Mesenchymal stem cell (in vitro differentiated cells and primary cell): ENCODE measurements at regions not wholly inside any gene's neighbourhood (a gene's known extent, or its start where the extent isn't known, plus 50 kb on each side); places are given as distances from the start of the nearest gene placed in this dataset.
"Not testable (repeated sequence)": the region's sequence is repeated elsewhere in the genome, so short reads cannot be mapped to it uniquely, and the experiment has no call there.

Experiments used
- DNase-seq: peaks from one replicate; pipeline ENCODE4 v3.0.0-alpha.2; 2013
- H2AFZ ChIP-seq: one replicate; pipeline ENCODE4 v1.6.1; 2013; ENCODE audit warnings: low read depth, mild to moderate bottlenecking, control low read depth, inconsistent platforms, low read length, moderate library complexity
- H2AK5ac ChIP-seq: 2 replicates; pipeline ENCODE4 v1.6.1; 2013; ENCODE audit warnings: low read length, moderate library complexity, mild to moderate bottlenecking, inconsistent platforms; ENCODE audit not compliant: severe bottlenecking
- H2BK120ac ChIP-seq: one replicate; pipeline ENCODE4 v1.6.1; 2013; ENCODE audit warnings: low read depth, mild to moderate bottlenecking, inconsistent platforms, low read length, moderate library complexity
- H2BK12ac ChIP-seq, 2 experiments: one replicate each; pipeline ENCODE4 v1.6.1; 2013; ENCODE audit warnings: inconsistent platforms in 2 of 2, low read length in 2 of 2, mild to moderate bottlenecking in 2 of 2, moderate library complexity in 2 of 2, control low read depth in 1 of 2
- H2BK15ac ChIP-seq: one replicate; pipeline ENCODE4 v1.6.1; 2013; ENCODE audit warnings: mild to moderate bottlenecking, low read depth, inconsistent platforms; ENCODE audit not compliant: poor library complexity, severe bottlenecking
- H2BK5ac ChIP-seq: 2 replicates; pipeline ENCODE4 v1.6.1; 2013; ENCODE audit warnings: low read depth, mild to moderate bottlenecking, low read length, control low read depth, inconsistent platforms; ENCODE audit not compliant: poor library complexity, severe bottlenecking
- H3K14ac ChIP-seq, 2 experiments: one replicate each; pipeline ENCODE4 v1.6.1; 2013; ENCODE audit warnings: inconsistent platforms in 2 of 2, low read length in 2 of 2, control low read depth in 1 of 2, mild to moderate bottlenecking in 1 of 2, moderate library complexity in 1 of 2
- H3K18ac ChIP-seq, 2 experiments: one replicate each; pipeline ENCODE4 v1.6.1; 2013; ENCODE audit warnings: inconsistent platforms in 2 of 2, low read length in 2 of 2, control low read depth in 1 of 2, low read depth in 1 of 2, mild to moderate bottlenecking in 1 of 2
- H3K23ac ChIP-seq, 2 experiments: one replicate each; pipeline ENCODE4 v1.6.1; 2013; ENCODE audit warnings: inconsistent platforms in 2 of 2, low read length in 2 of 2, mild to moderate bottlenecking in 2 of 2, moderate library complexity in 2 of 2, control low read depth in 1 of 2
- H3K27ac ChIP-seq: 2 replicates; pipeline ENCODE4 v1.5.1; 2013; ENCODE audit warnings: mild to moderate bottlenecking, moderate library complexity, low read length, control low read depth, inconsistent platforms; ENCODE audit not compliant: poor library complexity, severe bottlenecking
- H3K27me3 ChIP-seq, 2 experiments: 2 replicates each; pipeline versions ENCODE4 v1.6.1 to v1.7.0; 2013; ENCODE audit warnings: low read length in 2 of 2, mild to moderate bottlenecking in 2 of 2, moderate library complexity in 2 of 2, control low read depth in 1 of 2, inconsistent platforms in 1 of 2; ENCODE audit not compliant: control insufficient read depth in 1 of 2, insufficient read depth in 1 of 2
- H3K36me3 ChIP-seq, 2 experiments: 2 replicates each; pipeline versions ENCODE4 v1.6.1 to v1.7.0; 2013; ENCODE audit warnings: low read length in 2 of 2, control low read depth in 1 of 2, inconsistent platforms in 1 of 2, low read depth in 1 of 2, mild to moderate bottlenecking in 1 of 2; ENCODE audit not compliant: insufficient read depth in 2 of 2, control insufficient read depth in 1 of 2
- H3K4ac ChIP-seq, 2 experiments: one replicate each; pipeline ENCODE4 v1.6.1; 2013; ENCODE audit warnings: inconsistent platforms in 2 of 2, low read length in 2 of 2, mild to moderate bottlenecking in 2 of 2, moderate library complexity in 2 of 2, control low read depth in 1 of 2, low read depth in 1 of 2
- H3K4me1 ChIP-seq: 2 replicates; pipeline ENCODE4 v1.6.1; 2013; ENCODE audit warnings: low read depth, low read length, control low read depth; ENCODE audit not compliant: control insufficient read depth, insufficient read depth
- H3K4me2 ChIP-seq: 2 replicates; pipeline ENCODE4 v1.6.1; 2013; ENCODE audit warnings: low read length, mild to moderate bottlenecking, inconsistent platforms; ENCODE audit not compliant: poor library complexity, severe bottlenecking
- H3K4me3 ChIP-seq, 2 experiments: 2 replicates each; pipeline versions ENCODE4 v1.5.1 to v1.7.0; 2013; ENCODE audit warnings: low read length in 2 of 2, mild to moderate bottlenecking in 2 of 2, control low read depth in 1 of 2, low read depth in 1 of 2; ENCODE audit not compliant: insufficient read depth in 1 of 2
- H3K79me1 ChIP-seq: replicated peaks from 2 replicates; pipeline ENCODE4 v1.6.1; 2013; ENCODE audit warnings: mild to moderate bottlenecking, control low read depth, low read length, inconsistent platforms; ENCODE audit not compliant: poor library complexity, severe bottlenecking
- H3K9ac ChIP-seq: 2 replicates; pipeline ENCODE4 v1.7.0; 2013; ENCODE audit warnings: mild to moderate bottlenecking, low read length, moderate library complexity
- H3K9me3 ChIP-seq: 2 replicates; pipeline ENCODE4 v1.7.0; 2013; ENCODE audit warnings: mild to moderate bottlenecking, low read length; ENCODE audit not compliant: control insufficient read depth
- H4K8ac ChIP-seq: one replicate; pipeline ENCODE4 v1.6.1; 2013; ENCODE audit warnings: inconsistent platforms, mild to moderate bottlenecking, low read length, moderate library complexity
- H4K91ac ChIP-seq: one replicate; pipeline ENCODE4 v1.6.1; 2013; ENCODE audit warnings: mild to moderate bottlenecking, low read length, inconsistent platforms
- WGBS: methylation state at CpG from one replicate; pipeline ENCODE4 v1.1.7; 2013; ENCODE audit warnings: mixed read lengths; 5-methylcytosine and 5-hydroxymethylcytosine counted together

- not testable (repeated sequence) for H2BK5ac ChIP-seq, H3K36me3 ChIP-seq, H3K4me2 ChIP-seq, H3K27ac ChIP-seq, H3K27me3 ChIP-seq, H3K14ac ChIP-seq, H2AK5ac ChIP-seq, H3K9ac ChIP-seq, H3K23ac ChIP-seq, H2BK120ac ChIP-seq, H3K9me3 ChIP-seq, H2BK15ac ChIP-seq, H3K4ac ChIP-seq, H3K18ac ChIP-seq, H4K91ac ChIP-seq, H4K8ac ChIP-seq, H3K4me1 ChIP-seq, H2AFZ ChIP-seq, H2BK12ac ChIP-seq, DNase-seq, H3K79me1 ChIP-seq, H3K4me3 ChIP-seq
Observed at GRCh38 chr6:153331221-153331620, 200.1 kb upstream of the RGS17 start.

- Histone ChIP-seq H3K4me2 (no peak overlapping the region), H3K4me1 (no peaks in the 10 kb centered on the region), H3K9me3 (peaks cover 6% of the 10 kb centered on the region), H3K27me3 (no peaks in the 10 kb centered on the region), H2BK120ac (no peak overlapping the region), H3K14ac (no peak overlapping the region), H3K23ac (no peak overlapping the region), H3K36me3 (no peaks in the 10 kb centered on the region), H3K4ac (no peak overlapping the region), H3K18ac (no peak overlapping the region), H2AFZ (no peak overlapping the region), H2BK15ac (no peak overlapping the region), H3K79me1 (no peaks in the 10 kb centered on the region), H3K27ac (no peak overlapping the region), H3K4me3 (no peak overlapping the region), H4K91ac (no peak overlapping the region), H2BK12ac (no peak overlapping the region), H2BK5ac (no peak overlapping the region), H3K9ac (no peak overlapping the region), H4K8ac (no peak overlapping the region), H2AK5ac (no peak overlapping the region)
- no peak for DNase-seq
- 93% methylated on average over 5 of the region's 5 CpGs for WGBS
Observed at GRCh38 chr6:153328194-153328593, 197.1 kb upstream of the RGS17 start.

GRCh38 chr6:153325661-153326060 is 194.6 kb upstream of the RGS17 start:
- Histone ChIP-seq H3K9me3 (no peaks in the 10 kb centered on the region), H3K79me1 (no peaks in the 10 kb centered on the region), H2BK5ac (no peak overlapping the region), H4K91ac (no peak overlapping the region), H4K8ac (no peak overlapping the region), H3K36me3 (no peaks in the 10 kb centered on the region), H2BK12ac (no peak overlapping the region), H2AFZ (no peak overlapping the region), H3K4me3 (no peak overlapping the region), H3K4ac (no peak overlapping the region), H3K27me3 (no peaks in the 10 kb centered on the region), H3K23ac (no peak overlapping the region), H3K27ac (no peak overlapping the region), H3K18ac (no peak overlapping the region), H2BK15ac (no peak overlapping the region), H3K4me2 (no peak overlapping the region), H3K4me1 (no peaks in the 10 kb centered on the region), H3K9ac (no peak overlapping the region), H2BK120ac (no peak overlapping the region), H2AK5ac (no peak overlapping the region), H3K14ac (no peak overlapping the region)
- no peak for DNase-seq
- WGBS, result no CpG with 5 or more reads among the region's 1 CpG

- Histone ChIP-seq H3K23ac (no peak overlapping the region), H3K79me1 (no peaks in the 10 kb centered on the region), H3K4ac (no peak overlapping the region), H2BK15ac (no peak overlapping the region), H3K36me3 (no peaks in the 10 kb centered on the region), H2AK5ac (no peak overlapping the region), H3K4me1 (no peaks in the 10 kb centered on the region), H3K18ac (no peak overlapping the region), H4K8ac (no peak overlapping the region), H2BK12ac (no peak overlapping the region), H3K27me3 (peaks cover 0 to 8% of the 10 kb centered on the region in 2 experiments), H3K4me2 (no peak overlapping the region), H3K4me3 (no peak overlapping the region), H3K9ac (no peak overlapping the region), H4K91ac (no peak overlapping the region), H2BK5ac (no peak overlapping the region), H3K14ac (no peak overlapping the region), H3K27ac (no peak overlapping the region), H2BK120ac (no peak overlapping the region), H3K9me3 (no peaks in the 10 kb centered on the region), H2AFZ (no peak overlapping the region)
- 52% methylated on average over 2 of the region's 3 CpGs for WGBS
- DNase-seq, result peak; percentile 67
Observed at GRCh38 chr6:153312634-153313033, 181.6 kb upstream of the RGS17 start.
